ENCODE measurements at regions not wholly inside any gene's neighbourhood (a gene's known extent, or its start where the extent isn't known, plus 50 kb on each side); places are given as distances from the start of the nearest gene placed in this dataset.

DNA sequence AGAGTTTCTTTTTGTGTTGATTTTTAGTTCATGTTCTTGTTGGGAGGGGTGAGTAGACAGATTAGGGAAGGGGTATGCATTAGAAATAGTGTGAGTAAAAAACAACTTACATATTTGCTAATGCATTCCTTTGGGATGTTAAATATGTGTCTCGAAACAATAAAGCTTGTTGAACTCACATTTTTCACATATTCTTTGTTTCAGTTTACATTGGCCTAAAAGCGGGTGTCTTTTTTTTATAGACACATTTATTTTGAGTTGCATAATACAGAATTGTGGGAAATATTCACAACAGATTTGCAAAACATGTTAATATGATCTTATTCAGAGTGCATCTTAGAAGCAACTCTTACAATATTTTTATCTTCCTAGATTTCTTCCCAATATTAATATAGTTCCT, 337.5 kb upstream of the CNTNAP2 start:
- TF ChIP-seq, protein P1, sequence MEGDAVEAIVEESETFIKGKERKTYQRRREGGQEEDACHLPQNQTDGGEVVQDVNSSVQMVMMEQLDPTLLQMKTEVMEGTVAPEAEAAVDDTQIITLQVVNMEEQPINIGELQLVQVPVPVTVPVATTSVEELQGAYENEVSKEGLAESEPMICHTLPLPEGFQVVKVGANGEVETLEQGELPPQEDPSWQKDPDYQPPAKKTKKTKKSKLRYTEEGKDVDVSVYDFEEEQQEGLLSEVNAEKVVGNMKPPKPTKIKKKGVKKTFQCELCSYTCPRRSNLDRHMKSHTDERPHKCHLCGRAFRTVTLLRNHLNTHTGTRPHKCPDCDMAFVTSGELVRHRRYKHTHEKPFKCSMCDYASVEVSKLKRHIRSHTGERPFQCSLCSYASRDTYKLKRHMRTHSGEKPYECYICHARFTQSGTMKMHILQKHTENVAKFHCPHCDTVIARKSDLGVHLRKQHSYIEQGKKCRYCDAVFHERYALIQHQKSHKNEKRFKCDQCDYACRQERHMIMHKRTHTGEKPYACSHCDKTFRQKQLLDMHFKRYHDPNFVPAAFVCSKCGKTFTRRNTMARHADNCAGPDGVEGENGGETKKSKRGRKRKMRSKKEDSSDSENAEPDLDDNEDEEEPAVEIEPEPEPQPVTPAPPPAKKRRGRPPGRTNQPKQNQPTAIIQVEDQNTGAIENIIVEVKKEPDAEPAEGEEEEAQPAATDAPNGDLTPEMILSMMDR (IDR thresholded peaks at IDR 0.05), result no peak
- Mint-ChIP-seq H3K4me3 (no peak overlapping the region), H3K9me3 (peaks cover 0 to 11% (median 6%) of the 10 kb centered on the region in 7 donors), H3K4me1 (no peaks in the 10 kb centered on the region), H3K27ac (no peak overlapping the region), H3K27me3 (ENCODE audit: low read depth in 3 of 3) (no peaks in the 10 kb centered on the region), H3K36me3 (no peaks in the 10 kb centered on the region)
- Histone ChIP-seq H3K4me3 (replicated peaks in 1 of 3; ENCODE audit: low read depth in 2 of 3, low read length in 3 of 3) (no peak overlapping the region), H3K4me2 (replicated peaks; ENCODE audit: extremely low read depth, low read length, poor library complexity, severe bottlenecking) (no peak overlapping the region), H3K79me2 (ENCODE audit: insufficient read depth, low read length) (no peaks in the 10 kb centered on the region), H3K27me3 (ENCODE audit: control insufficient read depth in 2 of 2, insufficient read depth in 2 of 2, low read length in 2 of 2) (no peaks in the 10 kb centered on the region), H3K9ac (ENCODE audit: insufficient read depth, low read length, poor library complexity, severe bottlenecking) (no peak overlapping the region), H2AFZ (ENCODE audit: insufficient read depth, low read depth, low read length, poor library complexity, severe bottlenecking) (no peak overlapping the region), H4K20me1 (ENCODE audit: insufficient read depth, low read length) (no peaks in the 10 kb centered on the region), H3K4me1 (ENCODE audit: control insufficient read depth in 1 of 2, insufficient read depth in 2 of 2, low read length in 2 of 2) (no peaks in the 10 kb centered on the region), H3K27ac (ENCODE audit: low read depth in 1 of 2, low read length in 2 of 2) (no peak overlapping the region), H3K9me3 (replicated peaks in 1 of 2; ENCODE audit: control insufficient read depth in 1 of 2, insufficient read depth in 1 of 2, low read length in 2 of 2) (peaks cover 0 to 6% of the 10 kb centered on the region in 2 donors), H3K36me3 (replicated peaks in 1 of 2; ENCODE audit: control insufficient read depth in 1 of 2, insufficient read depth in 2 of 2, low read length in 2 of 2) (no peaks in the 10 kb centered on the region)
- no CpG with 5 or more reads among the region's 2 CpGs for WGBS (ENCODE audit: insufficient coverage)
- intact Hi-C loops (cut with micrococcal nuclease), result no loop called here
- DNase-seq, result no peak

DNA sequence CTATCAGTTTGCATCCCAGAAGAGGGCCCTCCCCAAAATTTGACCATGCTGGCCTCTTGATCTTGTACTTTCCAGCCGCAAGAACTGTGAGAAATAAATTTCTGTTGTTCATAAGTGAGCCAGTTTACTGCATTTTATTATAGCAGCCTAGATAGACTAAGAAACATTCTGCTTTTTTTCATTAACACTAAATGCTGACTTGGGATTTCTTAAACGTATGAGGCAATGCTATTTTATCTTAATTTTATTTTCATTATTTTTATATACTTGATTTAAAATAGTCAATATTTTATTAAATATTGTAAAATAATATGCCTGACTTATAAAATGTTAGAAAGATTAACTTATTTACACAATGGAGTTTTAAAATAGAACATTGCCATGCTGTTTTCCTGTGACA, 341.8 kb upstream of the CNTNAP2 start:
- Histone ChIP-seq H3K4me1 (ENCODE audit: control insufficient read depth in 1 of 2, insufficient read depth in 2 of 2, low read length in 2 of 2) (no peaks in the 10 kb centered on the region), H4K20me1 (ENCODE audit: insufficient read depth, low read length) (no peaks in the 10 kb centered on the region), H3K27ac (ENCODE audit: low read depth in 1 of 2, low read length in 2 of 2) (no peak overlapping the region), H3K4me3 (replicated peaks in 1 of 3; ENCODE audit: low read depth in 2 of 3, low read length in 3 of 3) (no peak overlapping the region), H3K4me2 (replicated peaks; ENCODE audit: extremely low read depth, low read length, poor library complexity, severe bottlenecking) (no peak overlapping the region), H3K27me3 (ENCODE audit: control insufficient read depth in 2 of 2, insufficient read depth in 2 of 2, low read length in 2 of 2) (no peaks in the 10 kb centered on the region), H3K79me2 (ENCODE audit: insufficient read depth, low read length) (no peaks in the 10 kb centered on the region), H2AFZ (ENCODE audit: insufficient read depth, low read depth, low read length, poor library complexity, severe bottlenecking) (no peak overlapping the region), H3K36me3 (replicated peaks in 1 of 2; ENCODE audit: control insufficient read depth in 1 of 2, insufficient read depth in 2 of 2, low read length in 2 of 2) (no peaks in the 10 kb centered on the region), H3K9ac (ENCODE audit: insufficient read depth, low read length, poor library complexity, severe bottlenecking) (no peak overlapping the region), H3K9me3 (replicated peaks in 1 of 2; ENCODE audit: control insufficient read depth in 1 of 2, insufficient read depth in 1 of 2, low read length in 2 of 2) (no peaks in the 10 kb centered on the region)
- no peak for DNase-seq
- H3K36me3 Mint-ChIP-seq, result no peaks in the 10 kb centered on the region
- no CpG with 5 or more reads among the region's 2 CpGs for WGBS (ENCODE audit: insufficient coverage)
- no peaks in the 10 kb centered on the region for H3K27me3 Mint-ChIP-seq (ENCODE audit: low read depth in 3 of 3)
- no peak overlapping the region for H3K4me3 Mint-ChIP-seq
- H3K4me1 Mint-ChIP-seq, result no peaks in the 10 kb centered on the region
- peaks cover 0 to 6% (median 3%) of the 10 kb centered on the region in 7 donors for H3K9me3 Mint-ChIP-seq
- peak overlapping the region in 1 of 7 donors; percentile 24 for H3K27ac Mint-ChIP-seq
- TF ChIP-seq, protein P1 (IDR thresholded peaks at IDR 0.05), result no peak
- intact Hi-C loops (cut with micrococcal nuclease), result no loop called here
